D721Med (cell line): ENCODE measurements at regions not wholly inside any gene's neighbourhood (a gene's known extent, or its start where the extent isn't known, plus 50 kb on each side); places are given as distances from the start of the nearest gene placed in this dataset.

Experiments used
- DNase-seq: peaks from one replicate; pipeline ENCODE4 v3.0.0; 2011; ENCODE audit warnings: low spot score; ENCODE audit not compliant: insufficient read length
- FAIRE-seq: peaks from 2 replicates; lab custom pipeline; 2011; peaks lifted over from hg19 to GRCh38; lab: Jason Lieb, UNC
- TF ChIP-seq, protein P1 (sequence below): IDR thresholded peaks from 2 replicates; pipeline ENCODE4 v1.5.1; 2012; ENCODE audit warnings: mild to moderate bottlenecking, control low read depth; ENCODE audit not compliant: insufficient read depth; ENCODE audit errors: missing control alignments

DNA sequence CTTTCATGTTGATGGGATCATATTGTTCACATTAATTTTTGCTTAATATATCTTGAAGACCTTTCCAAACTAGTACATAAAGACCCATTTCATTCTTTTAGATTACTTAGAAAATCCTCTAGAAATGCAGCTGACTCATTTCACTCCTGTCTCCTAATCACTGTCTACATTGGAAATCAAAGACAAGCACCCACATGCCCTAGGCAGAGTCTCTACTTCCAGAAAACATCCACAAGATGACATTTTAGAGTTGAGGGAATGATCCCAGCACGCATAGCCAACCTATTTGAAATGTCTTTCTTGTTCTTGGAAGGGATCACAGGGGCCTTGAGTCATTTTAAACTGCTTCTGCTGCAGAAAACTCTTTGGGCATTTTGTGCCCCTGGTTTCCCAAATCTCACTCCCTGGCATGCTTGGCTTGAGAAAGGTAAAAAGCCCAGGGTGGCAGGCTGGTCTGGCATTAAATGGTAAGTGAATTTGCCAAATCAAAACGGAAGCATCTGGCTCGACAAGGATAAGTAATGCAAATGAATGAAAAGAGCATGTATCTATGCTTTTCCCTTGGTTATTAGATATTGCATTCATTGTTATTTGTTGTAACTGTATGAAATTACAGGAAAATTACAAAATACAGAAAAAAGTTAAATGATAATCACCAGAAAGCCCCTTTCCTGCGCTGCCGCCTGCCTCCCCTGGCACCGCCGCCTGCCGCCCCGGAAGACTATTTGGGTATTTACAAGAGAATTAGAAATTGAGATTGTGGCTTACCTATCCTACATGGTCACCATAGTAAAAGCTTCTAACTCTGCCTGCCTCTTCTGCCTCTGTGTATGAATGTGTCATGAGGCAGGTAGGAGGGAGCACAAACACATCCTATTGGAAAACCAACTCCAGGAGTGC, 225.3 kb downstream of the PTEN start:
- DNase-seq, result no peak
- TF ChIP-seq, protein P1, sequence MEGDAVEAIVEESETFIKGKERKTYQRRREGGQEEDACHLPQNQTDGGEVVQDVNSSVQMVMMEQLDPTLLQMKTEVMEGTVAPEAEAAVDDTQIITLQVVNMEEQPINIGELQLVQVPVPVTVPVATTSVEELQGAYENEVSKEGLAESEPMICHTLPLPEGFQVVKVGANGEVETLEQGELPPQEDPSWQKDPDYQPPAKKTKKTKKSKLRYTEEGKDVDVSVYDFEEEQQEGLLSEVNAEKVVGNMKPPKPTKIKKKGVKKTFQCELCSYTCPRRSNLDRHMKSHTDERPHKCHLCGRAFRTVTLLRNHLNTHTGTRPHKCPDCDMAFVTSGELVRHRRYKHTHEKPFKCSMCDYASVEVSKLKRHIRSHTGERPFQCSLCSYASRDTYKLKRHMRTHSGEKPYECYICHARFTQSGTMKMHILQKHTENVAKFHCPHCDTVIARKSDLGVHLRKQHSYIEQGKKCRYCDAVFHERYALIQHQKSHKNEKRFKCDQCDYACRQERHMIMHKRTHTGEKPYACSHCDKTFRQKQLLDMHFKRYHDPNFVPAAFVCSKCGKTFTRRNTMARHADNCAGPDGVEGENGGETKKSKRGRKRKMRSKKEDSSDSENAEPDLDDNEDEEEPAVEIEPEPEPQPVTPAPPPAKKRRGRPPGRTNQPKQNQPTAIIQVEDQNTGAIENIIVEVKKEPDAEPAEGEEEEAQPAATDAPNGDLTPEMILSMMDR, result no peak
- FAIRE-seq, result no peak

DNA sequence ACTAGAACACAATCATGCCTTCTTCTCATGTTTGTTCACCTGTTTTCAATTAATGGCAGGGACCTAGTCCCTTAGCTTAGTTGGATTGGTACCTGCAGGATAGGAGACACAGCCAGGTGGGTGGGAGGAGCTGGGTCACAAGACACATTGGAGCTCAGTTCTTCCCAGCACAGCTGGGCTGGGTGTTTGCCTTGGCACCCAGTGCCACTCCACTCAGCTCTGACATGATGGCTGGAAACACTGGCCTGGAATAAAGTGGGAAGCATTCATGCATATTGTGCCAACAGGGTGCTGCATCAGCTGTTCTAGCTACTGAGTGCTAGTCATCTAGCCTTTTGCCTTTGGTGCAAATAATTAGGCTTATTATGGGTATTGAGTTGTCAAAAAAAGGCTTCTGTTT, 226.1 kb downstream of the PTEN start:
- no peak for FAIRE-seq
- TF ChIP-seq, protein P1, result no peak
- DNase-seq, result no peak

DNA sequence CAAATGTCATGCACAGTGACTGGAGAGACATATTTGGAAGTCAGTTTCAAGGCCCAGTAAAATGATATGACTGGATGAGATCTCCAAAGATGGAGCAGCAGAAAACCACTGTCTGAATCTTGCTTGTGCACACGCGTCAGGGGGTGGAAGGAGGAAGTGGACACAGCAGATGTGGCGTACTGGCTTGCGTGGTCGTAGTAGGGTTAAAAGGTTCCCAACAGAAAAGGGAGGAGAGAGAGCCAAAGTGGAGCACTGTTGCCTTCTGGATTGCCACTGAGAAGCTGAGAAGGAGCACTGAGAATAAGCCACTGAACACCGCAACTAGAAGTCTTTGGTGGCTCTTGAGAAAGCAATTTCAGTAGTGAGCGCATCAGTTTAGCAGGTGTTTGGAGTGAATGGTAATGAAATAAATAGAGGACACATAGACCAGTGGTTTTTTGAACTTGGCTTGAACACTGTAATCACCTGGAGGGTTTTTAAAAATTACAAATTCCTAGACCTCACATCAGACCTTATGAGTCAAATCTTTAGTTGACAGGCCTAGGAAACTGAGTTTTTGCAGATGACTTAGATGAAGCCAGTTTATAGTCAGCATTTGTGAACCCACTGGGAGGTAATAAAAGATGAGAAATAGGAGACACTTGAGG, 227.3 kb downstream of the PTEN start:
- no peak for DNase-seq
- FAIRE-seq, result no peak
- TF ChIP-seq, protein P1, result no peak

DNA sequence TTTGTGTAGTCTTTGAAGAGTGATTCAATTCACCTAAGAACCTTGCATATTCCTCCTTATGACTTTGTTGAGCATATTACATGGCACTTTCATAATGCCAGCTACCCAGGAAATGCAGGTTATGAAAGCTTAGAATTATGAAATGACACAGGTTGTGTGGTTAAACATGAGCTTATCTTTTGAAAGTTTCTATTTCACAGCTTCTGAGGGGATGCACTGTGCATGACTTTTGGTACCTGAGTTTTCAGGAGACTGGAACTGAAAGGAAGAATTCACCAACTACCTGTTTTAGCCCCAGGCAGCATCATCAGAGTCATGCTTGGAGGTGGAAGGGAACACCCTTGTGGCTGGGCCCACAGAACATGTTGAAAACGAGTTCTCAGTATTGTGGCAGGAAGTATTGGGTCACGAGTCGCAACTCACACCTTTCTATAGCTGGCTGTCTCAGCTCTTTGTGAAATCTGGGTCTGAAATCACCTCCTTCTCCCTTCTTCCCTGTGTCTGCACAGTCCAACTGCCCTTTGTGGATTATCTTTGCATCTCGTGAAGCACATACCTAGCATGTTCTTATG, 228.2 kb downstream of the PTEN start:
- TF ChIP-seq, protein P1, result no peak
- FAIRE-seq (no peak), DNase-seq (no peak)

DNA sequence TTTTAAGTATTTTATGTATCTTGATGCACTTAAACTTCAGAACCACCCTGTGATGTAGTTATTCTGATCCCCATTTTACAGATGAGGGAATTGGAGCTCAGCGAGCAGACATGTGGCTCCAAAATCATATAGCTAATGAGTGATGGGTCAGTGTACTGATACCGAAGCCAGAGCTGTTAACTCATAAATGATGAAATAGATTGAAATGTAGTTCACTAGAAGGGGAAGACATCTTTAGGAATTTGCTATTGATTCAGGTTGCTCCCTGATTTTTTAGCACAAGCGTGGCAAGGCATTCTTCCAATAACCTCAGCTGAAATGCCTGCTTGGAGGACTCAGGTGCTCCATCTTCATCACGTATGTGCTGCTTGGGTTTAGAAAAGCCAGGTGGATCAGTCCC, 228.8 kb downstream of the PTEN start:
- TF ChIP-seq, protein P1, result no peak
- FAIRE-seq (no peak), DNase-seq (no peak)

DNA sequence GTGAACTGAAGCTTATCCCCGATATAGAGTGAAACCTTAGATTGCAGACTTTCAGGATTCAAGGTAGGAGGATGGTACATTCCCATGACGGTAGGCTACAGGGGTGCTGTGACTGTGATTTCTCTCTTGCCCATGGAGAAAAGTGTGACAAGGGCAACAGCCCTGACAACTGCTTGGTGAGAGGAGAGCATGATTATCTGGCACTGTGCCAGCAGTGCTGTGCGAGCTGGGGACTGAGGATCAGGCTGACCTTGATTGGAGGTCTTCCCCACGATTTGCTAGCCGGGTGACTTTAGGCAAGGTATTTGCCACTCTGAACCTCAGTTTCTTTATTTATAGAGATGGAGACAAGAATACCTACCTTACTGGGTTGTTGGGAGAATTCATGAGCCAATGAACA, 229.5 kb downstream of the PTEN start:
- TF ChIP-seq, protein P1, result no peak
- no peak for FAIRE-seq
- DNase-seq, result no peak
